IgD-negative memory B cell (primary cell): ENCODE measurements at regions not wholly inside any gene's neighbourhood (a gene's known extent, or its start where the extent isn't known, plus 50 kb on each side); places are given as distances from the start of the nearest gene placed in this dataset.

ENCODE experiments used
- H3K27ac Mint-ChIP-seq, 3 donors: one replicate each; pipeline ENCODE4 v1.8.0; 2020 to 2022; ENCODE audit warnings: mild to moderate bottlenecking in 3 of 3, mixed read lengths in 3 of 3, moderate library complexity in 1 of 3
- H3K27me3 Mint-ChIP-seq: one replicate; pipeline ENCODE4 v1.8.0; 2021; ENCODE audit warnings: mixed read lengths
- H3K36me3 Mint-ChIP-seq: one replicate; pipeline ENCODE4 v1.8.0; 2020; ENCODE audit warnings: mild to moderate bottlenecking, mixed read lengths
- H3K4me1 Mint-ChIP-seq, 3 donors: one replicate each; pipeline ENCODE4 v1.8.0; 2020 to 2022; ENCODE audit warnings: mixed read lengths in 3 of 3, mild to moderate bottlenecking in 1 of 3
- H3K4me3 Mint-ChIP-seq, 4 donors: one replicate each; pipeline ENCODE4 v1.8.0; 2020 to 2022; ENCODE audit warnings: mild to moderate bottlenecking in 4 of 4, mixed read lengths in 4 of 4, moderate library complexity in 3 of 4
- H3K9me3 Mint-ChIP-seq, 3 donors: one replicate each; pipeline ENCODE4 v1.8.0; 2020 to 2021; ENCODE audit warnings: mixed read lengths in 3 of 3, mild to moderate bottlenecking in 1 of 3

DNA sequence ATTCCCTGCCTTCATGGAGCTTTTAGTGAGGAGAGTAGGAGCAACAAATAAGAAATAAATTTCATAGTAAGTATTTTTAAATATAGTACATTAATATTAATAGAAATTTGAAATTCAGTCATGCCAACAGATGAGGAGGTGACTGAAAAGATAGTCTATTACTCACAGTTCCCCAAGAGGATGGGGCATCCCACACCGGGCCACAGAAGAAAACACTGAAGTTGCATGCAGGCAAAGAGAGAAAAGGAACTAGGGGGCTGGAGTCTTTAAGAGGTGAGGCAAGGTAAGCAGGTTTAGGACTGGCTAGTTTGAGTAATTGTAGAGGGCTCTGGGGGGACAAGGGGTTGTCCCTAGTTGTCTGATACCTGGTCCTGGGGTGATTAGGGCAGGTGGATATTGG is 120.1 kb upstream of the UMPS start:
- Mint-ChIP-seq H3K27me3 (peaks cover 5% of the 10 kb centered on the region), H3K4me3 (no peak overlapping the region), H3K27ac (no peak overlapping the region), H3K9me3 (no peaks in the 10 kb centered on the region), H3K36me3 (no peaks in the 10 kb centered on the region), H3K4me1 (peaks cover 0 to under 1% (median 0%) of the 10 kb centered on the region in 3 donors)

- Mint-ChIP-seq H3K27ac (no peak overlapping the region), H3K27me3 (peaks cover 1% of the 10 kb centered on the region), H3K4me1 (peaks cover 1 to 5% (median 2%) of the 10 kb centered on the region in 3 donors), H3K4me3 (no peak overlapping the region), H3K36me3 (peaks cover 1% of the 10 kb centered on the region), H3K9me3 (no peaks in the 10 kb centered on the region)
Measured at GRCh38 chr3:124611520-124611919, 118.7 kb upstream of the UMPS start.

DNA sequence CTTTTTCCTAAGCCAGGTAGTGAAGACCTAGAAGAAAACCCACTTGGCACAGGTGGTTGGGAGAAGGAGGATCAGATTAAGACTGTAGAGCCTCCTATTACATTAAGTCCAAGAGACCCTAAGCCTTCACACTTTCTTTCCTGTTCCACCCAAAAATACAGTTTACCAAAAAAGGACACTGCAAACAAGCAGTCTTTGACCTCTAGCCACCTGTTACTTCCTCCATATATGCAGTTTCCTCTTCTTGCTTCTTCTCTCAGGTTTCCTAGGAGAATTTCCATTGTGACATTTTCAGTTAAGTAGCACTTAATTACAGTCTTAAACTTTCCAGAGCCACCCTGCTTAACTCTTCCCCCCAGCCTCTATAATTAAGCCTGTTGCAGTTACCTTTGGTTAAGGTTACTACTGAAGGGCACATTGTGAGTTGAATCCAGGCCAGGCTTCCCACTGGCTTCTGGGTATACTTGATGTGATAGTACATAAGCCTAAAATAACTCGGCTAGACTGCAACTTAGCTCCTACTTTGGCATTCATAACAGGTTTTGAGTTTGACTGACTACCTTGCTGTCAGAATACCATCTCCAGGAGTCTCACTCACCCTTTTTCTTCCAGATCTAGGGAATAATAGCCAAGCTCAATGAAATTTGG is 114.2 kb upstream of the UMPS start:
- Mint-ChIP-seq H3K4me3 (peak overlapping the region in 1 of 4 donors; percentile 77), H3K27ac (no peak overlapping the region)

GRCh38 chr3:124617177-124617576 is 113.1 kb upstream of the UMPS start:
- no peaks in the 10 kb centered on the region for H3K27me3 Mint-ChIP-seq
- H3K4me3 Mint-ChIP-seq, result no peak overlapping the region
- H3K9me3 Mint-ChIP-seq, result peaks cover 0 to 4% (median 0%) of the 10 kb centered on the region in 3 donors
- no peak overlapping the region for H3K27ac Mint-ChIP-seq
- H3K36me3 Mint-ChIP-seq, result peaks cover 3% of the 10 kb centered on the region
- H3K4me1 Mint-ChIP-seq, result peaks cover 11 to 16% (median 12%) of the 10 kb centered on the region in 3 donors

More for the DNA sequence above, 114.2 kb upstream of the UMPS start:
- peaks cover 11 to 14% (median 12%) of the 10 kb centered on the region in 3 donors for H3K4me1 Mint-ChIP-seq
- peaks cover 3% of the 10 kb centered on the region for H3K36me3 Mint-ChIP-seq
- H3K27me3 Mint-ChIP-seq, result no peaks in the 10 kb centered on the region
- peaks cover 0 to 4% (median 0%) of the 10 kb centered on the region in 3 donors for H3K9me3 Mint-ChIP-seq

DNA sequence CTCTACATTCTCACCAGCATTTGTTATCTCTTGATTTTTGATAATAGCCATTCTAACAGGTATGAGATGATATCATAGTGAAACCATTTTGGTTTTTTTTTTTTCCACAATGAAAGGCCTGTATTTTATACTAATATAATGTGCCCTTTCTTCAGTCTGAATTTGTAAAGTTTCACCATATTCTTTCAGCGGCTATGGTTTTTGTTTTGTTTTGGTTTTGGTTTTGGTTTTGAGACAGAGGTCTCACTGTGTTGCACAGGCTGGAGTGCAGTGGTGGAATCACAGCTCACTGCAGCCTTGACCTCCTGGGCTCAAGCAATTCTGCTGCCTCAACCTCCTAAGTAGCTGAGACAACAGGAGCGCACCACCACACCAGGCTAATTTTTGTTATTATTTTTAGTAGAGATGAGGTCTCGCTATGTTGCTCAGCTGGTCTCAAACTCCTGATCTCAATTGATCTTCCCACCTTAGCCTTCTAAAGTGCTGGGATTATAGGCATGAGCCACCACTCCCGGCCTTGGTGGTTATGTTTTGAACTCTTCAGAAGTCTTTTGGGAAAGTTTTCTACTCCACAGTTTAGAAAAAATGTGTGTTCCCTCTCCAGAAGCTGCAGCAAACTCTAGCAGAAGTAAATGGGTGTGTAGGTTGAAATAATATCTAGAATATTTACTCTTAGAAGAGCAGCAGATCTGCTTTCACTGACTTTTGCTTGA is 110.2 kb upstream of the UMPS start:
- H3K27ac Mint-ChIP-seq, result peak overlapping the region in 2 of 3 donors; percentile 28 to 36
- H3K27me3 Mint-ChIP-seq, result no peaks in the 10 kb centered on the region
- peaks cover 11 to 16% (median 14%) of the 10 kb centered on the region in 3 donors for H3K4me1 Mint-ChIP-seq
- H3K36me3 Mint-ChIP-seq, result peaks cover 5% of the 10 kb centered on the region
- H3K9me3 Mint-ChIP-seq, result peaks cover 0 to 4% (median 0%) of the 10 kb centered on the region in 3 donors
- H3K4me3 Mint-ChIP-seq, result peak overlapping the region in 3 of 4 donors; percentile 65 to 94 (median 79)

- peak overlapping the region in 2 of 4 donors; percentile 71 to 94 for H3K4me3 Mint-ChIP-seq
Measured at GRCh38 chr3:124620600-124621063, 109.6 kb upstream of the UMPS start.

GRCh38 chr3:124621498-124621897 is 108.8 kb upstream of the UMPS start:
- Mint-ChIP-seq H3K36me3 (peaks cover 3% of the 10 kb centered on the region), H3K9me3 (peaks cover 0 to 4% (median 0%) of the 10 kb centered on the region in 3 donors), H3K4me3 (no peak overlapping the region), H3K4me1 (peaks cover 6 to 14% (median 13%) of the 10 kb centered on the region in 3 donors), H3K27me3 (no peaks in the 10 kb centered on the region), H3K27ac (no peak overlapping the region)

More at GRCh38 chr3:124620600-124621063, 109.6 kb upstream of the UMPS start:
- peaks cover 5% of the 10 kb centered on the region for H3K36me3 Mint-ChIP-seq
- H3K9me3 Mint-ChIP-seq, result peaks cover 0 to 4% (median 0%) of the 10 kb centered on the region in 3 donors
- peaks cover 6 to 16% (median 14%) of the 10 kb centered on the region in 3 donors for H3K4me1 Mint-ChIP-seq
- peak overlapping the region in 2 of 3 donors; percentile 28 to 36 for H3K27ac Mint-ChIP-seq
- no peaks in the 10 kb centered on the region for H3K27me3 Mint-ChIP-seq

- H3K36me3 Mint-ChIP-seq, result peaks cover 2% of the 10 kb centered on the region
- H3K27ac Mint-ChIP-seq, result no peak overlapping the region
- H3K27me3 Mint-ChIP-seq, result no peaks in the 10 kb centered on the region
- no peak overlapping the region for H3K4me3 Mint-ChIP-seq
- H3K9me3 Mint-ChIP-seq, result no peaks in the 10 kb centered on the region
- H3K4me1 Mint-ChIP-seq, result peaks cover 6 to 10% (median 10%) of the 10 kb centered on the region in 3 donors
Measured at GRCh38 chr3:124625074-124625473, 105.2 kb upstream of the UMPS start.

DNA sequence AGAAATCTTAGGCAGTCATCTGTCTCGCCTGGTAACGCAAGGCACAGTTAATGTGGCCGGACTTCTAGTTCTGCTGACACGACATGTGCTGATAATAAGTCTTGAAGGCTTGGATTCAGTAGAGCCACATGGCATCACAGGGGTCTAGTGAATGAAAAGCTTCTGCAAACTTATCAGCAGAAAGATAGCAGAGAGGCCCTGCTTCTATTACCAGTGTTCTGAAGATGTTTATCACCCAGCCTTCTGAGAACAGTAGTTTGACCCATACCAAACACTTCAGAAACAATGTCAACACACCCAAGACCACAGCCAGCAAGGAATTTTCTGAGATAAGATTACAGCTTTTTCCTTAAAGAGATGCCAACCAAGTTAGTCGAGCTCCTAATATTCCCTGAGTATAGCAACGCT is 102.7 kb upstream of the UMPS start:
- no peaks in the 10 kb centered on the region for H3K27me3 Mint-ChIP-seq
- no peaks in the 10 kb centered on the region for H3K9me3 Mint-ChIP-seq
- peaks cover 2% of the 10 kb centered on the region for H3K36me3 Mint-ChIP-seq
- H3K27ac Mint-ChIP-seq, result no peak overlapping the region
- H3K4me1 Mint-ChIP-seq, result peaks cover 0 to 2% (median 0%) of the 10 kb centered on the region in 3 donors
- H3K4me3 Mint-ChIP-seq, result no peak overlapping the region

GRCh38 chr3:124628863-124629262 is 101.4 kb upstream of the UMPS start:
- Mint-ChIP-seq H3K4me1 (peaks cover 0 to 8% (median 4%) of the 10 kb centered on the region in 3 donors), H3K27me3 (peaks cover 5% of the 10 kb centered on the region)

DNA sequence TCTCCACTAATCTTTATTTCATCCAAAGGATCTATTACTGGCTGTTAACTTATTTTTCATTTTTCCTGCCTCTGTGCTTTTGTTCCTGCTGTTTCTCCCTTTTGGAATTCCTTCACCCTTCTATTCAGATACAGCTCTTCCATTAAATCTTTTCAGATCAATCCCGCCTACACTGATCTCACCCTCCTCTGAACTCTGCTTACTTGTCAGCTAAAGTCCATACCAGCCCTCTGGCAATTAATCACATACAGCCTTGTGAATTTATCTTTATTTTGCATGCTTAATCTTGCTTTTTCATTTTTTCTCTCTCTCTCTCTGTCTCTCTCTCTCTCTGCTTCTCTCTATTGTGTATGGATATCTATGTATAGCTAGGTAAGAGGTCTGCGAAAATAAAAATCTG is 100.8 kb upstream of the UMPS start:
- Mint-ChIP-seq H3K9me3 (no peaks in the 10 kb centered on the region), H3K4me1 (peaks cover 0 to 9% (median 6%) of the 10 kb centered on the region in 3 donors), H3K4me3 (no peak overlapping the region), H3K27me3 (peaks cover 7% of the 10 kb centered on the region), H3K27ac (no peak overlapping the region), H3K36me3 (no peaks in the 10 kb centered on the region)

More at GRCh38 chr3:124628863-124629262, 101.4 kb upstream of the UMPS start:
- H3K36me3 Mint-ChIP-seq, result no peaks in the 10 kb centered on the region
- no peak overlapping the region for H3K4me3 Mint-ChIP-seq
- no peak overlapping the region for H3K27ac Mint-ChIP-seq
- no peaks in the 10 kb centered on the region for H3K9me3 Mint-ChIP-seq

- Mint-ChIP-seq H3K9me3 (no peaks in the 10 kb centered on the region), H3K27me3 (peaks cover 7% of the 10 kb centered on the region), H3K4me3 (no peak overlapping the region), H3K27ac (no peak overlapping the region), H3K36me3 (no peaks in the 10 kb centered on the region), H3K4me1 (peaks cover 9 to 17% (median 15%) of the 10 kb centered on the region in 3 donors)
Measured at GRCh38 chr3:124630960-124631359, 99.3 kb upstream of the UMPS start.

GRCh38 chr3:124631727-124632126 is 98.5 kb upstream of the UMPS start:
- Mint-ChIP-seq H3K27me3 (peaks cover 7% of the 10 kb centered on the region), H3K9me3 (no peaks in the 10 kb centered on the region), H3K4me1 (peaks cover 9 to 22% (median 15%) of the 10 kb centered on the region in 3 donors), H3K36me3 (no peaks in the 10 kb centered on the region), H3K27ac (no peak overlapping the region), H3K4me3 (no peak overlapping the region)

DNA sequence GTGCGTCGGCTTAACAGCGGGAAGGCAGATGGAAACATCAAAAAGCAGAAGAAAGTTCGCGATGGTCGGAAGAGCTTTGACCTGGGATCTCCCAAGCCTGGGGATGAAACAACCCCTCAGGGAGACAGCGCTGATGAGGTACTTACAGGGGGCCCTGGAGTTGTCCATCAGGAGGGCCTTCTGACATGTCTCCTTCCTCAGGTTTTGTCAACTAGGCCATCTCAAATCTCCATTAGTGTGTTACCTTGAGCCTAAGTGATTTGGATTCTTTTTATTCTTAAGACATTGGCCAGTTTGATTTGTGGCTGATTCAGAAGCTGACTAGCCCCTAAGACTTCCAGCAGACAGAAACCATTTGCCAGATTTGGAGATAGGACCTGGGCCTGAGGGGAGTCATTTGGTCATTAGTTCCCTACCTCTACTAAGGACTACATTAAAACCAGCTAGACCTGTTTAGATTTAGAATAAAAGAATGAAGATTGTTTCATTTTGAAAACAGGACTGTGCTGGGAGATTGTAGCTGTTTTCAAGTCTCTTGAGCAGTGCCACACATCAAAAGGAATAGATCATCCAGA is 97.6 kb upstream of the UMPS start:
- Mint-ChIP-seq H3K27ac (no peak overlapping the region), H3K9me3 (no peaks in the 10 kb centered on the region), H3K4me1 (peaks cover 9 to 24% (median 15%) of the 10 kb centered on the region in 3 donors), H3K27me3 (peaks cover 7% of the 10 kb centered on the region), H3K36me3 (no peaks in the 10 kb centered on the region), H3K4me3 (no peak overlapping the region)

- peak overlapping the region in 2 of 4 donors; percentile 1 to 89 for H3K4me3 Mint-ChIP-seq
- H3K27me3 Mint-ChIP-seq, result peaks cover 7% of the 10 kb centered on the region
- H3K36me3 Mint-ChIP-seq, result no peaks in the 10 kb centered on the region
- peaks cover 9 to 24% (median 15%) of the 10 kb centered on the region in 3 donors for H3K4me1 Mint-ChIP-seq
- no peak overlapping the region for H3K27ac Mint-ChIP-seq
- H3K9me3 Mint-ChIP-seq, result no peaks in the 10 kb centered on the region
Measured at GRCh38 chr3:124633524-124633923, 96.7 kb upstream of the UMPS start.
